Trophoblast cell (in vitro differentiated cells and primary cell): ENCODE measurements at regions not wholly inside any gene's neighbourhood (a gene's known extent, or its start where the extent isn't known, plus 50 kb on each side); places are given as distances from the start of the nearest gene placed in this dataset.

Experiments
- DNase-seq, 2 donors: peaks; one replicate each; pipeline ENCODE4 v3.0.0-alpha.2; 2016
- H2AFZ ChIP-seq: 2 replicates; pipeline ENCODE4 v1.6.1; 2013; ENCODE audit warnings: low read length, moderate library complexity, mild to moderate bottlenecking; ENCODE audit not compliant: insufficient read depth, poor library complexity
- H2AK5ac ChIP-seq: 2 replicates; pipeline ENCODE4 v1.6.1; 2013; ENCODE audit warnings: mild to moderate bottlenecking, low read length
- H2BK120ac ChIP-seq: 2 replicates; pipeline ENCODE4 v1.6.1; 2013; ENCODE audit warnings: low read length, mild to moderate bottlenecking, moderate library complexity; ENCODE audit not compliant: insufficient read depth, poor library complexity
- H2BK12ac ChIP-seq: 2 replicates; pipeline ENCODE4 v1.6.1; 2013; ENCODE audit warnings: mild to moderate bottlenecking, low read length, moderate library complexity
- H2BK5ac ChIP-seq: 2 replicates; pipeline ENCODE4 v1.6.1; 2013; ENCODE audit warnings: low read length, low read depth, moderate library complexity, mild to moderate bottlenecking; ENCODE audit not compliant: poor library complexity
- H3K14ac ChIP-seq: 2 replicates; pipeline ENCODE4 v1.6.1; 2013; ENCODE audit warnings: mild to moderate bottlenecking, low read length
- H3K18ac ChIP-seq: 2 replicates; pipeline ENCODE4 v1.6.1; 2013; ENCODE audit warnings: mild to moderate bottlenecking, low read length
- H3K23ac ChIP-seq: 2 replicates; pipeline ENCODE4 v1.6.1; 2013; ENCODE audit warnings: low read length
- H3K27ac ChIP-seq: 2 replicates; pipeline ENCODE4 v1.5.1; 2013; ENCODE audit warnings: low read depth, mild to moderate bottlenecking, inconsistent platforms, low read length, moderate library complexity
- H3K27me3 ChIP-seq: 2 replicates; pipeline ENCODE4 v1.6.1; 2013; ENCODE audit warnings: inconsistent platforms, mild to moderate bottlenecking, low read length, moderate library complexity; ENCODE audit not compliant: insufficient read depth
- H3K36me3 ChIP-seq, 2 experiments: 1 replicate in 1 of 2; 2 replicates in 1 of 2; pipeline ENCODE4 v1.6.1; 2013; ENCODE audit warnings: low read length in 2 of 2, mild to moderate bottlenecking in 2 of 2, moderate library complexity in 1 of 2; ENCODE audit not compliant: insufficient read depth in 2 of 2, control insufficient read depth in 1 of 2
- H3K4ac ChIP-seq: 2 replicates; pipeline ENCODE4 v1.6.1; 2013; ENCODE audit warnings: low read depth, mild to moderate bottlenecking, low read length, moderate library complexity
- H3K4me1 ChIP-seq, 2 experiments: 1 replicate in 1 of 2; 2 replicates in 1 of 2; pipeline ENCODE4 v1.6.1; 2013; ENCODE audit warnings: low read length in 2 of 2, mild to moderate bottlenecking in 2 of 2, moderate library complexity in 1 of 2; ENCODE audit not compliant: insufficient read depth in 2 of 2, control insufficient read depth in 1 of 2
- H3K4me2 ChIP-seq: 2 replicates; pipeline ENCODE4 v1.6.1; 2013; ENCODE audit warnings: inconsistent platforms, mild to moderate bottlenecking, low read length, moderate library complexity
- H3K4me3 ChIP-seq: 2 replicates; pipeline ENCODE4 v1.5.1; 2013; ENCODE audit warnings: mild to moderate bottlenecking, low read depth, low read length, inconsistent platforms
- H3K79me1 ChIP-seq: one replicate; pipeline ENCODE4 v1.6.1; 2013; ENCODE audit warnings: low read length
- H3K79me2 ChIP-seq: 2 replicates; pipeline ENCODE4 v1.6.1; 2013; ENCODE audit warnings: low read length, mild to moderate bottlenecking; ENCODE audit not compliant: control insufficient read depth, insufficient read depth, poor library complexity
- H3K9ac ChIP-seq: 2 replicates; pipeline ENCODE4 v1.6.1; 2013; ENCODE audit warnings: mild to moderate bottlenecking, low read length
- H3K9me3 ChIP-seq: 2 replicates; pipeline ENCODE4 v1.6.1; 2013; ENCODE audit warnings: low read depth, mild to moderate bottlenecking, control low read depth, inconsistent platforms, low read length; ENCODE audit not compliant: insufficient read depth
- H4K12ac ChIP-seq: 2 replicates; pipeline ENCODE4 v1.6.1; 2013; ENCODE audit warnings: low read depth, mild to moderate bottlenecking, low read length, moderate library complexity
- H4K8ac ChIP-seq: 2 replicates; pipeline ENCODE4 v1.6.1; 2013; ENCODE audit warnings: low read depth, mild to moderate bottlenecking, low read length, moderate library complexity
- H4K91ac ChIP-seq: one replicate; pipeline ENCODE4 v1.6.1; 2013; ENCODE audit warnings: low read depth, mild to moderate bottlenecking, low read length, moderate library complexity
- WGBS: extraction: QIAGEN DNeasy Blood & Tissue Kit; methylation state at CpG from one replicate; pipeline ENCODE4 v1.1.7; 2013; ENCODE audit warnings: missing lambda C conversion rate; ENCODE audit not compliant: insufficient read length, insufficient coverage; ENCODE audit errors: extremely low coverage; 5-methylcytosine and 5-hydroxymethylcytosine counted together

DNA sequence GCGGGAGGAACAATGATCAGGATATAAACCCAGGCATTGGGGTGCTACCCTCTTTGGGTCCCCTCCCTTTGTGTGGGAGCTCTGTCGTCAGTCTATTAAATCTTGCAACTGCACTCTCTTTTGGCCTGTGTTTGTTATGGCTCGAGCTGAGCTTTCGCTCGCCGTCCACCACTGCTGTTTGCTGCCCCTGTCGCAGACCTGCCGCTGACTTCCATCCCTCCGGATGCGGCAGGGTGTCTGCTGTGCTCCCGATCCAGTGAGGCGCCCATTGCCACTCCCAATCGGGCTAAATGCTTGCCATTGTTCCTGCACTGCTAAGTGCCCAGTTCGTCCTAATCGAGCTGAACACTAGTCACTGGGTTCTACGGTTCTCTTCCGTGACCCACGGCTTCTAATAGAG is 1443.7 kb upstream of the CADM2 start:
- Histone ChIP-seq H3K79me2 (no peaks in the 10 kb centered on the region), H3K9me3 (no peaks in the 10 kb centered on the region), H3K4me1 (peaks cover 0 to 2% of the 10 kb centered on the region in 2 experiments), H3K4me2 (no peak overlapping the region), H3K79me1 (no peaks in the 10 kb centered on the region), H3K9ac (no peak overlapping the region), H3K4ac (no peak overlapping the region), H4K91ac (peak overlapping the region; percentile 20), H2BK5ac (no peak overlapping the region), H3K27me3 (no peaks in the 10 kb centered on the region), H3K27ac (no peak overlapping the region), H3K23ac (no peak overlapping the region), H4K12ac (no peak overlapping the region), H2BK120ac (no peak overlapping the region), H3K4me3 (no peak overlapping the region), H2BK12ac (peak overlapping the region; percentile 14), H3K18ac (no peak overlapping the region), H4K8ac (no peak overlapping the region), H2AFZ (no peak overlapping the region), H2AK5ac (peak overlapping the region; percentile 5), H3K36me3 (peaks cover 0 to 3% of the 10 kb centered on the region in 2 experiments), H3K14ac (no peak overlapping the region)
- WGBS, result no CpG with 5 or more reads among the region's 18 CpGs
- DNase-seq, result no peak

DNA sequence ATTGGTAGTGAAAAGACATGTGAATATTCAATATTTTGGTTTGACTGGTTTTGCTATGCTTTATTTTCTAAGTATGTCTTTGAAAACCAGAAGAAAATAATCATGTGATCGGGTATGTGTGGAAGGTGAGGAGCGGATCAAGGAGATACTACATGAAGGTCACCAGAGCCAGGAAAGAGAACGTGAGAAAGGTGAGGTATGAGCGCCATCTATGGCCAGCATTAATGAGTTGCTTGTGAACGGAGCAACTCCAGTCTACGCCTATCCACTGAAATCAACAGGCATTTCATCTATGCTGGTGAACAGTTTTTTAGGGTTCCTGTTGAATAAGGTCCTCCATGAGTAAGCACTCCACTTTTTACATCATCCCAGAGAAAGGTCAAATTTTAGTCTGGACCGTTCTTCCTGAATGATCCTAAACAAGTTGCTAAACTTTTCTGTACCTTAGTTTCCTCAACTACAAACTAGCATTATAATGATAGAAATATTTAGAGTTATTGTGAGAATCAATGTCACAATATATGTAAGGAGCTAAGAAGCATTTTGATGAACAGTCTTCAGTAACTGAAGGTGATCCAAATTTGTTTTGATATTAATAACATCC is 1435.2 kb upstream of the CADM2 start:
- H3K14ac ChIP-seq, result no peak overlapping the region
- no peak overlapping the region for H3K18ac ChIP-seq
- no peak overlapping the region for H3K9ac ChIP-seq
- DNase-seq, result peak; percentile 21 to 61
- H2BK120ac ChIP-seq, result no peak overlapping the region
- H3K4ac ChIP-seq, result no peak overlapping the region
- no peak overlapping the region for H2AFZ ChIP-seq
- no peak overlapping the region for H3K4me2 ChIP-seq
- no peaks in the 10 kb centered on the region for H3K9me3 ChIP-seq
- no peak overlapping the region for H2BK12ac ChIP-seq
- H4K91ac ChIP-seq, result no peak overlapping the region
- WGBS, result no CpG with 5 or more reads among the region's 7 CpGs
- H3K79me2 ChIP-seq, result no peaks in the 10 kb centered on the region
- H3K79me1 ChIP-seq, result no peaks in the 10 kb centered on the region
- no peak overlapping the region for H3K23ac ChIP-seq
- H3K36me3 ChIP-seq, result no peaks in the 10 kb centered on the region
- no peak overlapping the region for H4K8ac ChIP-seq
- H3K4me3 ChIP-seq, result no peak overlapping the region
- H2AK5ac ChIP-seq, result no peak overlapping the region
- no peak overlapping the region for H3K27ac ChIP-seq
- no peaks in the 10 kb centered on the region for H3K27me3 ChIP-seq
- H3K4me1 ChIP-seq, result no peaks in the 10 kb centered on the region
- H2BK5ac ChIP-seq, result no peak overlapping the region
- H4K12ac ChIP-seq, result no peak overlapping the region

DNA sequence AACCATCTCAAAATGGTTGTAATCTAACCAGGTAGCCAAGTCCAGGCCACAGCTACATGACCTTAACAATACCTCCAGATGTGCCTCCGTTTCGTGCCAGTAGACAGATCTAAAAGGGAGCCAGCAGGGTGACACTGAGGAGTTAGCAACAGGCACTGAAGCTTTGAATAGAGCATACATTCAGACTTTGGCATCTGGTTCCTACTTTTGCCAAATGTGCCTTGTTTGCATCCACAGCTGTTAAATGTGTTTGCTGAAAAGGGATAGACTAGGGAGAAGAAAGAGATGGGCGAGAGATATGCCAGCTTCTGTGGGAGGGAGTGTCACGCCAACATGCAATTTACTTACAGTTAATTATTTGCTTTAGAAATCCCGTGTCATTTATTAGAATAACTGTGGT is 1433.9 kb upstream of the CADM2 start:
- Histone ChIP-seq H4K12ac (no peak overlapping the region), H3K27me3 (no peaks in the 10 kb centered on the region), H3K23ac (no peak overlapping the region), H2AK5ac (no peak overlapping the region), H2BK120ac (no peak overlapping the region), H3K9ac (no peak overlapping the region), H4K91ac (no peak overlapping the region), H2BK5ac (no peak overlapping the region), H2BK12ac (no peak overlapping the region), H3K4me3 (no peak overlapping the region), H3K18ac (no peak overlapping the region), H3K4me2 (no peak overlapping the region), H3K4me1 (no peaks in the 10 kb centered on the region), H3K4ac (no peak overlapping the region), H3K14ac (no peak overlapping the region), H3K9me3 (no peaks in the 10 kb centered on the region), H2AFZ (no peak overlapping the region), H4K8ac (no peak overlapping the region), H3K79me2 (no peaks in the 10 kb centered on the region), H3K27ac (no peak overlapping the region), H3K79me1 (no peaks in the 10 kb centered on the region), H3K36me3 (no peaks in the 10 kb centered on the region)
- no peak for DNase-seq
- WGBS, result no CpG with 5 or more reads among the region's 5 CpGs

DNA sequence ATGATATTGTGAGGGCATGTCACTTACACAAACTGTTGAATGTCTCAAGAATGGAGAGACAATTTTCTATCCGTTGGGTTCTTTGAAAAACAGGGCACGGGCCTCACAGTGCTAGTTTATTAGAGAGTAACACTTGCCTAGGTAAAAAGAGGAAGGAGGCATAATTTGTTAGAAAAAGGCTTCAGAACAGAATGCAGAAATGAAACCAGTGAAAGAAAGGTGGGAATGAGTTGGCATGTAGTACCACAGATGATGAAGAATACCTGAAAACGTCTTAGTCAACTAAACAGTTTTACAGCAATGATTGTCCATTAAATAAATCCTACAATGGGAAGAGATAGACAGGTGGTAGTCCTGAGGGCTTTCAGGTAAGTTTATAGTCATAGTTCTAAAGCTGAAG is 1399.7 kb upstream of the CADM2 start:
- Histone ChIP-seq H4K12ac (no peak overlapping the region), H3K79me1 (no peaks in the 10 kb centered on the region), H3K79me2 (no peaks in the 10 kb centered on the region), H3K4ac (no peak overlapping the region), H2BK12ac (no peak overlapping the region), H3K14ac (no peak overlapping the region), H3K27ac (no peak overlapping the region), H3K4me3 (no peak overlapping the region), H2BK5ac (no peak overlapping the region), H3K9me3 (no peaks in the 10 kb centered on the region), H2BK120ac (no peak overlapping the region), H3K27me3 (no peaks in the 10 kb centered on the region), H3K36me3 (no peaks in the 10 kb centered on the region), H3K4me2 (no peak overlapping the region), H2AFZ (no peak overlapping the region), H4K91ac (no peak overlapping the region), H3K4me1 (peaks cover 0 to 5% of the 10 kb centered on the region in 2 experiments), H2AK5ac (no peak overlapping the region), H4K8ac (no peak overlapping the region), H3K18ac (no peak overlapping the region), H3K9ac (no peak overlapping the region), H3K23ac (no peak overlapping the region)
- WGBS, result no CpG with 5 or more reads among the region's 3 CpGs
- no peak for DNase-seq
